ELF-1 (cell line): ENCODE measurements at regions not wholly inside any gene's neighbourhood (a gene's known extent, or its start where the extent isn't known, plus 50 kb on each side); places are given as distances from the start of the nearest gene placed in this dataset.
"Not testable (repeated sequence)": the region's sequence is repeated elsewhere in the genome, so short reads cannot be mapped to it uniquely, and the experiment has no call there.

Source experiments
- DNase-seq: peaks from one replicate; pipeline ENCODE4 v3.0.0-alpha.2; 2016; ENCODE audit warnings: low read depth, low spot score

DNA sequence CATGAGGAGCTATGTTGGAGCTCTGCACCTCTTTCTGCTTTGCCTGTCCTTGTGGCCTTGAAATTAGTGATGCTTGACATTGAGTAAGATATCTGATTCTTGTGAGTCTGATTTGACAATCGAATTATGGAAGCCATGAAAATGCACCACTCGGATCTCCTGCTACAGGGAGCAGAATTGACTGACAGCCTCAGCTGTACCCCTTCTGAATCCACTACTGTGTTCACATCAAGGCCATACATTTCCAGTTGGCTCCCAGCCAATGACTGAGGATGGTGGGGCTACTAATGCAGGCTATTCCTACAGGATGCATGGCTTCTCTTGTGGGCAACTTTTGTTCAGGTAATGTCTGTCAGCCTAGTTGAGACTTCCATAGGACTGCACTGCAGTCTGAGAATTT is 321.9 kb downstream of the REEP3 start:
- no peak for DNase-seq

DNA sequence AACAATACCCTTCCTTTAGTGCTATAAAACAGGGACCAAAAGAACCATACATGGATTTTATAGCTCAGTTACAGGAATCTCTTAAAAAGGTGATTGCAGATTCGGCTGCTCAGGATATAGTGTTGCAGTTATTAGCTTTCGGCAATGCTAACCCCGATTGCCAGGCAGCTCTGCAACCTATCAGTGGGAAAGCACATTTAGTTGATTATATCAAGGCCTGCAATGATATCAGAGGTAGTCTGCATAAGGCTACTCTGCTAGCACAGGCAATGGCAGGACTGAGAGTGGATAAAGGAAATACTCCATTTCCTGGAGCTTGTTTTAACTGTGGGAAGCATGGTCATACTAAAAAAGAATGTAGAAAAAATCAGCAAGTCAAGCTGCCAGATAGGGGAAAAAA is 327.7 kb downstream of the REEP3 start:
- DNase-seq = not testable (repeated sequence)

DNA sequence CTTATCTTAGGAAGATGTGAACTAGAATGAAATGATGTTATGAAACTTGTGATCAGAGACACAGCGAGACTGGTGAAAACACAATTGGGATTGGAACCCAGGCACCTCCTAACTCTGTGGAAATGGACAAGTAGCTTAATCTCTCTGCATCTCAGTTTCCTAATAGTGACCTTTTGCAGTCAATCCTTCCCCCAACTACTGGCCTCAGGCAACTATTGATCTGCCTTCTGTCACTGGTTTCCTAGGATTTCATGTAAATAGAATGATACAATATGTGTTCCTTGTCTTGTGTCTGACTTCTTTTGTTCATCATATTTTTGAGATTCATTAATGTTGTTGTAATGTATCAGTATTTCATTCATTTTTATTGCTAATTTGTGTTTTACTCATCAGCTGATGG is 341.7 kb downstream of the REEP3 start:
- no peak for DNase-seq

DNA sequence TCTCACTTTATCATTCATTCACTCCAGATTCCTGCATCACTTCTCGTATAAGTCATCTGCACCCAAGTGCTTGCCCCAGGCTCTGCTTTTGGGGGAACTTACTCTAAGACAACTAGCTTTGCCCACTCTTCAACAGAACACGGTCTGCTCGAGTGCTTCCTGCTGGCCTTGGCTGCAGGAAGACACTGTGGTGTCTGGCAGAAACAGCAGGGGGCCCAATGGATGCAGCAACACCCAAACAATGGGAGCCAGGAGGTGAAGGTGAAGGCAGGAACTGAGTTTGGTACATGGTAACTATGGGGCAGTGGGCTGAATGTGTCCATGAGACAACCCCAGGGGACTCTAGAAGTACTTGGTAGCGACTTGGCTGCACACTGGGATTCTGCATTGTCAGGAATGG is 344.0 kb downstream of the REEP3 start:
- no peak for DNase-seq

DNA sequence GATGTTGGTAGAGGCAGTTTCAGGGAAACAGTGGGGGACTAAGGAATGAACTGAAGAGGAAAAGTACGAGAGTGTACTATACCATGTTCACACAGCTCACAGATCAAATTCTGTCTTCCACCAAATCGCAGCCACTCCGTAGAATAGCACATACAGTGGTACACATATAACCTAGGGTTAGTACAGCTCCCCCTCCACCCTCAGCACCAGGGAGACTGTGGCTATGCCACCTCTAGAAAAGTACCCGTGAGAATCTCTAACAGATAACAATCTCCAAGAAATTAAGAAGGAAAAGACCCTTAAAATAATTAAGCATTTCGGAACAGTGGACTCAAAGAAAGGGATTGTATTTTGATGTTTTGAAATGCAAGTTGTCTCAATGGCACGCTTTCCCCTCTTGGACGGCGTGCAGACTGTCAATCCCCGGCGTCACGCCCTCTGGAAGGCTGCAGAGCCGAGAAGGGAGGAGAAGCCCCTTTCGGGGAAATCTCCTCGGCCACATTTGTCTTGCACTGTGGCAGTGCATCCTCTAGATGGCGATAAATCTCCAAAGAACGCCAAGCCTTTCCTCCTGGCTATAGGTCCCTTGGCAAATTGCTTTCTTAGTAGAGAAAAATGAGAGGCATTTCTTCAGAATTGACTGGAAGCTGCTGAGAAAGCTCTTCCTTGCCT is 345.0 kb downstream of the REEP3 start:
- DNase-seq = peak; percentile 95

DNA sequence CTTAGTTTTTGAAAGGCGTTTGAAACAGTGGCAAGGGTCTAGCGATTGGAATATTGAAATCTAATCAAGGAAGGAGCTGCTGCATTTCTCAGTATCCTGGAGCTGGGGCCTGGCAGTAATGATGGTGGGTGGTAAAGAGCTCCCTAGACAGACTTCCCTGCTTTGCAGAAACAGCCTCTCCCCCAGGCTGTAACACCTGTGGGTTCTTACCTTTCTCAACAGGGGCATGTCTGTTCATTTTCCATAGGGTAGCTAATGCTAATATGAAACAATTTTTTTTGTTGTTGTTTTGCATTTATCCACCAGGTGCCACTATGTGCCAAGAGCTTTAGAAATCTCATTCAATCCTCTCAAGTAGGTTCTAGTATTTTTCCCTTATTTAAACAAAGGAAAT is 345.5 kb downstream of the REEP3 start:
- no peak for DNase-seq

DNA sequence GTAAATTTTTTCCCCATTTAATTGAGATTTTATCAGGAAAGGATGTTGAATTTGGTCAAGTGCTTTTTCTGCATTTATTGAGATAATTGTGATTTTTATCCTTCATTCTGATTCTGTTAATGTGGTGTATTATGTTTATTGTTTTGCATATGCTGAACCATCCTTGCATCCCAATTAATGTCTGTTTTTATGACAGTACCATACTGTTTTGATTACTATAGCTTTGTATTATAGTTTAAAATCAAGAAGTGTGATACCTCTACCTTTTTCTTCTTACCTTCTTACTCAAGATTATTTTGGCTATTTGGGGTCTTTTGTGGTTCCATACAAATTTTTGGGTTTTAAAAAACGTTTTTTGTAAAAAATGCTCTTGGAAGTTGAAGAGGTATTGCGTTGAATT is 357.2 kb downstream of the REEP3 start:
- no peak for DNase-seq

DNA sequence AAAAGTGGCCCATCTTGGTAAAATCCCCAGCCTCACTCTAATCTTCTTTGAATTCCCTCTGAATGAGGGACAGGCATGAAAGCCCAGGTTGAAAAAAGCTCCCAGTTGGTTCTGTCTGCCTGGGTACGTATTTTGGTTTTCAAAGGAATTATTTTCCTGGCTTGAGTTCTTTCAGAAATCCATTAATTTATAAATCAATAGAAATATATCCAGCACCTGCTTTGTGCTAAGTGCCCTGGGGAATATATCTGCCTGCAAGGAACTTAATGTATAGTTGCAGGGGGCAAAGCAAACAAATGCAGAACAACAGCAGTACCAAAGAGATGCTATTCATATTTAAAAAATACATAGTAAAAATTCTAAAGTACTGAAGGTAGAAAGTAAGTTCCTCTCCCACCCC is 362.7 kb downstream of the REEP3 start:
- DNase-seq = no peak

DNA sequence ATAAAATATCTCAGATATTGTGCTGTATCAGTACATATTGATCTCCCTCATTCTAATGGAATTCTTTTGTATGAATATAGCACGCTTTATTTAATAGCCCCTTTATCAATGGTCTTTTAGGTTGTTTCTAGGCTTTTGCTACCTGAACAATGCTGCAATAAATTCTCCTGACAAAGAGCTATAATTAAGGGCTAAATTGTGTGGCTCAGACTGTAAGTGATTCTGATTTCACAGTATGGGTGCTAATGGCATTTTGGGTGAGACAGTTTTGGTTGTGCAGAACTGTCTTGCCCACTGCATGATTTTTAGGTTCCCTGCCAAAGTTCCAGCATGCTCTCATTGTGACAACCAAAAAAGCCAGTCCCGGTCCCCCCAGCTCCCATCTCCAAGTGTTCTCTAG is 363.2 kb downstream of the REEP3 start:
- DNase-seq = no peak

DNA sequence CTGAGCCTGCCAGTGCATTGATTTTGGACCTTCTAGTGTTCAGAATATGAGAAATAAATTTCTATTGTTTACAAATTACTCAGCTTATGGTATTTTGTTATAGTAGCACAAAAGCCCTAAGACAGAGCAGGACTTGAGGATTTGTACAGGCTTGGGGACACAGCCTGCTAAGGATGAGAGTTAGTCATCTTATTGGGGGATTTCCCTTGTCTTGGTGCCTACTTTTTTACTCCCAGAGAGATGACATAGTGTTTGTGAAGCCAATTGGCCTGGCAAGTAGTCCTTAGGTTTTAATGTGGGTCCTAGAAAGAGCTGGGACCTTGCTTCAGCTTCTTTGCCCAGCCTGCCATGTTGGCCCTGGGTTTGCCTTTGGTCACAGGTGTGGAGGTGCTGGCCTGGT is 364.0 kb downstream of the REEP3 start:
- DNase-seq = no peak

DNA sequence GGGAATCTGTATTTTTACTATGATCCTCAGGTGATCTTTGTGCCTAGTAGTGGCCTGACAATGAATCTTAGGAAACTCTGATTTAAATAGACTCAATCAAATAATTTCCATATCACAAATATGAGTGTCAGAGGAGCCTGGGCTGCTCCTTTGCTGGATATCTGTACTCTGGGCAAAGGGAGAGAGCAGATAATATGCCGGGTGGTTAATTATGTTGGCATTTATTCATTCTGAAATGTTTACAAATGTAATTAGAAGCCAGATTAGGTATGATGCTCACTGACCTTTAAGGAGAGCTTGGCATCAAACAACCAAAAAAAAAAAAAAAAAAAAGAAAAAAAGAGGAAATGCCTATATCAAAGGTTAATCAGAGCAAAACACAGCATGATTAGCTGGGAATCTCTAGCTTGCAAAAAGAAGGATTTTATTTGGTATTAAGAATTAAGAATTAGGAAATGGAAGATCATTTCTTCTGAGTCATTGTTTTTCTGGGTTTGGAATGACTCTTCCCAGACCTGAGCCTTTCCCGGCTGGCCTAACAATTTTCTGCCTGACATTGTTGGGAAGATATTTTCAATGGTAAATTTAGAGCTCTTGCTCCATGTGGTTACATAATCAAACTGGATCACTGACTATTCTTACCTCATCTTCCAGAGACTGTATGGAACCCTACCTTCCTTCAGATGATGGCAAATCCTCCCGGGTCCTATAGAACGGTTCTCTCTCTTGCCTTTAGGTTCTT is 365.3 kb downstream of the REEP3 start:
- DNase-seq = no peak

DNA sequence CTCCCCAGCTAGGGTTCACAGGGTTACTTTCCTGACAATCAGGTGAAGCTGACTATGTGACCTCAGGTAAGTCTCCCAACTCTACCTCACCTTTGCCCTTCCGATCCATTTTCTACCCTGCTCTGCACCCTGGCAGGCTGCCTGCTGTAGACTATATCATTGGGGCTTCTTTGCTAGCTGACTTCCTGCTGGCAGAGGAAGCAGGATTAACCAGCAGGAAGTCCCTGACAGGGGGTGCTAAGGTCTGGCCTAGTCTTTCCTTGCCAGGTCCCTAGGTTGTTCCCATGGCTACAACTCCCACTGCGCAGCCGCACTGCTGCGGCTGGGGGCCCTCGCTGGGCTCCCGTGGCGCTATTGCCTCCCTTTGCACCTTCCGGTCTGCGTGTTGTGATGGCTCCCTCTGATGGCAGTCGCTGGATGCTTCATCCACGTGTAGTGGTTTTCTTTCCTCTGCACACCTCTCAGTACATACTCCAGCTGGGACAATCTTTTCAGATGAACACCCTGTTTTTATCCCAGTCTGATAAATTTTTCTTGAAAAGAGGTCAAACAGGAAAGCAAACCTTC is 365.9 kb downstream of the REEP3 start:
- peak; percentile 89 for DNase-seq

DNA sequence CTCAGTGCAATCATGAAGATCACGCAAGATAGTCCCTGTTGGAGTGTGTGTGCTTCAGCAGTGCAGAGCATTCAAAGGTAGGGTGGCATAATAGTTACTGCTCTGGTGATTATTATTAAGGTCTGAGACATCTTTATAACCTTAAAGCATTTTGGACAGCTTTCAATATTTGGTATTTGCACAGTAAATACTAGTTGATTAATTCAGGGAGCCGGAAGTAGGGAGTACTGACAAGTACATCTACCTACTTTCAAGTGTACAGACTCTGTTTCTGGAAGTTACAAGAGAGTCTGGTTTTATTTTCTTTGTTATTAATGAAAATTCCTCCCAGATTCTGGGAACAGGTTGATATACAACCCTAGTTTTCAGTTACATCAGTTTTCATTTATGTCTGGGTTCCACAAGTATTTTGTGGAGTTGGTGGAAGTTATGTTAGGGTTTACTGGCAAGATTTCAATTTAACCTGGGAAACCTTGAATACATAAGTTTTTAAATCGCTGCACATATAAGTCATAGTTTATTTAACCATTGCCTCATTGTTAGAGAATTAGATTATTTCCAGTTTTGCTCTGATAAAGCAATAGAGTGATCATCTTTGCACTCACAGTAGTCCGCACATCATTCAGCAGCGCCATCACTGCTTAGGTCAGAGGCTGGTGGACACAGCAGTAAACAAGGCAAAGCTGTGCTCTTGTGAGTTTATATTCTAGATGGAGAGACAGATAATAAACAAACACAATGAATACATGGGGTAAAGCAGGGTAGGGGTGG is 366.6 kb downstream of the REEP3 start:
- no peak for DNase-seq

DNA sequence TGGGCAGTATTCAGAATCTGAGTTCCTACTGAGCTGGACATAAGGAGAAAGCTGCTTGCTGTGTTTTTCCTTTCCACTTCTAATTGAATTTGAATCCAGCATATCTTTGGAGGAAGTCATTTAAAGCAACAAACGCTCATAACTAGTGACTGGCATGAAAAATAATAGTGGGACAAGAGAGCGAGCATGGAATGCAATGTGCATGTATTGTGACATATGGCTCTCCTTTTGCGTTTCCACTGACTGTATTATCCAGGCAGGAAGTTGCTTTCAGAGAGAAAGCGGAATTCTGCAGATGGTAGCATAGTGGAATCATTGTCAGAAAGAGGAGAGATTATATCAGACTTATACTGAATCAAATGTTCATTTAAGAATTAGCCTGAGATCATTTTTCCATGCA is 368.6 kb downstream of the REEP3 start:
- DNase-seq = no peak

DNA sequence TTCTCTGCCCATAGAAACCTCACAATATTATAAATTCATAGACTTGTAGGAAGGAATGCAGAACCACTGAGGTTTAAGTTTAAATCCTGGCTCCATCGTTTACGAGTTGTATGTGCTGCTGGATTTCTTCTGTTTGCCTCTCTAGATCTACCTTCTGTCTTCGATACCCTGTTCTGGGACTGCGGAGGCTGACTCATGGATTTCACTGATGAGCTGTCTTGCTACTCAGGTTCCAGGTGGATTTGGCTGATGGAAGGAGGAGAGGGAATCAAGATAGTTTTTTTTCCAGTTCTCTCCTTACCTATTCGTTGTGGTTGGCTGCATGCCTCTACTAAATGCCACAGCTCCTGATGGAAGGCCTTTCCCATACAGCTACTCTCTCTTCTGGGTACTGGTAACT is 375.8 kb downstream of the REEP3 start:
- DNase-seq = no peak

DNA sequence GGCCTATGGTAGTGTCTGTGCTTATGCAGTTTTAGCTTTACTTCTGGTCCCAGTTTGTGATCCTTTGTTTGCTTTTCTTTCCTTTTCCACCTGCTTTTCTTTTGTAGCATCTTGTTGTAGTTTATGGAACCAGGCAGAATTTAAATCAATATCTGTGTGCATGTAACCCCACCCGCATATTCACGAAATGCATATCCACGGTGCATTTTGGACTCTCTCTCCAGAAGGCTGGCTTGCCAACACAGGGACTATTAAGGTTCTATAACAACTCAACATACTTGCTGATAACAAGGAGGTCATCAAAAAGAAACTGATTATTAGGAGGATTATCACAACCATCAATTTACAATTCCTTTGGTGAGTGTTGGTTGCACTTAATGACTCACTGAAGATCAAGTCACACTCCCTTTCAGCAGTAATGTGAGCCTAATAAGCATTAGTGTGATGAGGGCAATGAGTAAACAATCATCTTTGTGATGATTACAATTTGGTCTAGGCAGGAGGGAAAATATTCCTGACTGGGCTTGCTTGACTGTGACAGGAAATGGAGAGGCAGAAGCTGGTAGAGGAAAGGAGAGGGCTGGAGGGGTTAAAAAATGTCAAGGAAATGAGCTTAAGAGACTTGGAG is 378.6 kb downstream of the REEP3 start:
- DNase-seq = no peak

DNA sequence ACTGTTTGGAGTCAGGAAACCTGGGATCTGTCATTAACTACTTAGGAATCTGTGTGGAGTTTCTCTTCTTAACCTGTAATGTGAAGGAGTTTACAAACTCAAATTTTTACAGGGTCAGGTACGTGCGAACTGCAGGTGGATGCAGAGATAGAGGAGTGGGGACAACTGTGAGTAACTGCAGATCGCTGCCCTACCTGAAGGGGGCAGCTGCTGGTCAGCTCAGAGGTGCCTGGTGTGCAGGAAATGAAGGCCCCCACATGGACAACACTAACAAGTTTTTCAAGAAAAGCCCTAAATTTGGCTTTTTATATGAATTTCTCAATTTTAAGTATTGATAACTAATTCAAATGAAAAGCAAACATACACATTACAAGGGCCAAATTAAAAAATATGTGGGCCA is 380.0 kb downstream of the REEP3 start:
- DNase-seq = peak; percentile 31

DNA sequence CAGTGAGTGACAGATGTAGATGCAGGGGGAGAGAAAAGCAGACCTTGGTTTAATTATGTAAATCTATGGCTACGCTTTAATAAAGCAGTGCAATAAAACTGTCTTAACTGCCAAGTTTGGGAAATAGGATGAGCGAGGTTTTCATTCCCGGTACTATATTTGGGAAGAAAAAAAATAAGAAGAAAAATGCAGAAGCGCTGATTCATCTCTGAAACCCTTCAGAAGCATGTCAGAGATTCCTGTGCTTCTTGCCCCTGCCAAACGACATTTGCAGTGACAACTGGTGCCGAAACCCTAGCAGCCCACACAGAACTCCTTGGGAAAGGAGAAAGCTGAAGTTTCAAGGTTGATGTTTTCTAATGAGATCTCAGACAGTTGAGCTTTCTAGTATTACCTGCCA is 380.7 kb downstream of the REEP3 start:
- no peak for DNase-seq

DNA sequence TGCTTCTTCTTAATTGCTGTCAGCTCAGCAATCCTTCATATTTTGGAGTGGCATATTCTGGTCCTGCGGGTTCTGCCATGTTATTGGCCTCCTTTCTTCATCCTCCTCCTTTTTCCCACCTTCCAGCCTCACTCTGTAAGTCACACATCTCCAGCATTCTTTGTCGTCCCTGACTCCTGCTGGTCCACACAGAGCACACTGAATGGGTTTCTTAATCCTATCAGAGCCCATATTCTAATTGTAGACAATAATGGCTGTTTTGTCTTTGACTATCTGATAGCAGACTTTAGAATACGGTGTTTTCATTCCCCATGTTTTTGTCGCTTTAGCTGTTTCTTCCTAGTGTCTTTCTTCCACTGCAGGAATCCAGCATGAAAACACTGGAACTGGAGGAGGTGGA is 389.6 kb downstream of the REEP3 start:
- peak; percentile 16 for DNase-seq

DNA sequence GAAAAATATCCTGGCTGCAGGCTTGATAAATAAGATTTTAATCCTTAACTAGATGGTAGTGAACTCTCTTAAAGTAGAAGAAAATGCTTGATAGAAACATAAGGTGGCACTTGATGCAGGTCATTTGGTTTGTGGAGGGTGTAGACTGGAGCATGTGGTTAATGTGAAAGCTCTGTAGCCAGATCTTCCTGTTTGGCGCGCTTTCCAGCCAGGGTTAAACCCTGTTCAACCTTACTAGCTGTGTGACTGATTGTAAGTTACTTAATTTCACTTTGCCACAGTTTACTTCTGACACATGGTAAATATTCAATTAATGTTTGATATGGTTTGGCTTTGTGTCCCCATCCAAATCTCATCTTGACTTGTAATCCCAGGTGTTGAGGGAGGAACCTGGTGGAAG is 394.0 kb downstream of the REEP3 start:
- DNase-seq = no peak

DNA sequence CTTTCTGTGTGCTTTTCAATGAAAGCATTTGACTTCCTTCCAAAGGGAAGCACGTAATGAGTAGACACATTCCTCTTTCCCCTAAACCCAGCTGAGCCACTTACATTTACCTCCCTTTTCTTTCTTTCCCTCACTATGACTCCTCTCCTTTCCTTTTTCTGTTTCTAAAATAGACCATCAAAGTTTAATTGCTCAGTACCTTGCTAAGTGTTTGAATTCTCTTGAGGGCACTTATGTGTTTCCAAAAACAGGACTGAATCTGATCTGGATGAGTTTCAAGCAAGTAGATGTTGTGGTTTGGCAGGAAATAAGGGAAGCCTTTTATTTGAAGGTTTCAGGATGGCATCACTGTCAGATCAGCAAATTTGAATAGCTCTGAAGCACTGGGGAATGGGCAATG is 396.2 kb downstream of the REEP3 start:
- no peak for DNase-seq
